ENCODE measurements at regions not wholly inside any gene's neighbourhood (a gene's known extent, or its start where the extent isn't known, plus 50 kb on each side); places are given as distances from the start of the nearest gene placed in this dataset.

- DNase-seq (ENCODE audit: insufficient read length, low spot score) = no peak
- no peak for FAIRE-seq
- no peak for TF ChIP-seq CTCF (IDR thresholded peaks at IDR 0.05; ENCODE audit: insufficient read depth, missing control alignments)
Observed at GRCh38 chr13:29959086-29959485, 108.7 kb upstream of the UBL3 start.

- DNase-seq (ENCODE audit: insufficient read length, low spot score) = no peak
- TF ChIP-seq CTCF (IDR thresholded peaks at IDR 0.05; ENCODE audit: insufficient read depth, missing control alignments) = no peak
- FAIRE-seq = no peak
Observed at GRCh38 chr13:29958476-29958875, 108.1 kb upstream of the UBL3 start.

GRCh38 chr13:29957320-29957719, 106.9 kb upstream of the UBL3 start:
- DNase-seq (ENCODE audit: insufficient read length, low spot score) (no peak), FAIRE-seq (no peak)
- no peak for TF ChIP-seq CTCF (IDR thresholded peaks at IDR 0.05; ENCODE audit: insufficient read depth, missing control alignments)

- no peak for FAIRE-seq
- no peak for DNase-seq (ENCODE audit: insufficient read length, low spot score)
- TF ChIP-seq CTCF (IDR thresholded peaks at IDR 0.05; ENCODE audit: insufficient read depth, missing control alignments) = no peak
Observed at GRCh38 chr13:29956853-29957252, 106.4 kb upstream of the UBL3 start.

GRCh38 chr13:29955137-29955650, 104.8 kb upstream of the UBL3 start:
- DNase-seq (ENCODE audit: insufficient read length, low spot score) (no peak), FAIRE-seq (no peak)
- TF ChIP-seq CTCF (IDR thresholded peaks at IDR 0.05; ENCODE audit: insufficient read depth, missing control alignments) = no peak

- TF ChIP-seq CTCF (IDR thresholded peaks at IDR 0.05; ENCODE audit: insufficient read depth, missing control alignments) = no peak
- FAIRE-seq (no peak), DNase-seq (ENCODE audit: insufficient read length, low spot score) (no peak)
Observed at GRCh38 chr13:29954082-29955028, 103.9 kb upstream of the UBL3 start.

GRCh38 chr13:29953542-29953941, 103.1 kb upstream of the UBL3 start:
- TF ChIP-seq CTCF (IDR thresholded peaks at IDR 0.05; ENCODE audit: insufficient read depth, missing control alignments) = no peak
- no peak for FAIRE-seq
- DNase-seq (ENCODE audit: insufficient read length, low spot score) = no peak

Data from D721Med (cell line).